ENCODE measurements at regions not wholly inside any gene's neighbourhood (a gene's known extent, or its start where the extent isn't known, plus 50 kb on each side); places are given as distances from the start of the nearest gene placed in this dataset.

DNA sequence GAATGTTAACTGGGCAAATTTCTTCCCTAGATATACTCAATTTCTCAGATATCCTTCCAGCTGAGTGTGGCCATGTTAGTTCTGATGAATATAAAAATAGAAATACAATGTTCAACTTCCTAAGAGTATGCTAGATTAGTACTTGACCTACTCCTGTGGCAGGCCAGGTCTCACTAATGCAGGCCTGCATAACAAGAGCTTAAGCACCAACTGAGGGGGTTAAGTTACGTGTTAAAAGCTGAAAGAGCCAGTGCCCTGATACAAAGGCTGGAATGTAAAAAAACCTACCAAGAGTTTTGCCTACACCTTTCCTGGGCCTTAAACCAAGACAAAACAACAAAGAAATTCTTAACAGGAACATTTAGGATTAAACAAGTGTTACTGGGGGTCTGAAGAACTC is 102.8 kb downstream of the MRPS30 start:
- H3K9me2 ChIP-seq (replicated peaks; ENCODE audit: insufficient read depth), result no peaks in the 10 kb centered on the region
- H3K27ac ChIP-seq, result no peak overlapping the region
- no peaks in the 10 kb centered on the region for H3K27me3 ChIP-seq
- no peak for DNase-seq (ENCODE audit: low spot score)
- H4K20me1 ChIP-seq (ENCODE audit: insufficient read depth, poor library complexity, severe bottlenecking), result no peaks in the 10 kb centered on the region
- no peaks in the 10 kb centered on the region for H3K36me3 ChIP-seq (replicated peaks; ENCODE audit: insufficient read depth, low read depth)
- 61% methylated on average over 1 of the region's 1 CpG for WGBS (ENCODE audit: low lambda C conversion rate, missing lambda C conversion rate)
- no peak overlapping the region for H2AFZ ChIP-seq
- no peaks in the 10 kb centered on the region for H3K4me1 ChIP-seq (ENCODE audit: insufficient read depth)
- H3K79me2 ChIP-seq, result no peaks in the 10 kb centered on the region
- TF ChIP-seq EZH2 (IDR thresholded peaks at IDR 0.05; ENCODE audit: borderline replicate concordance) (no peak), EZH2phosphoT487 (IDR thresholded peaks at IDR 0.05; ENCODE audit: low read depth, severe bottlenecking, unreplicated experiment) (no peak)
- TF ChIP-seq, protein P1, sequence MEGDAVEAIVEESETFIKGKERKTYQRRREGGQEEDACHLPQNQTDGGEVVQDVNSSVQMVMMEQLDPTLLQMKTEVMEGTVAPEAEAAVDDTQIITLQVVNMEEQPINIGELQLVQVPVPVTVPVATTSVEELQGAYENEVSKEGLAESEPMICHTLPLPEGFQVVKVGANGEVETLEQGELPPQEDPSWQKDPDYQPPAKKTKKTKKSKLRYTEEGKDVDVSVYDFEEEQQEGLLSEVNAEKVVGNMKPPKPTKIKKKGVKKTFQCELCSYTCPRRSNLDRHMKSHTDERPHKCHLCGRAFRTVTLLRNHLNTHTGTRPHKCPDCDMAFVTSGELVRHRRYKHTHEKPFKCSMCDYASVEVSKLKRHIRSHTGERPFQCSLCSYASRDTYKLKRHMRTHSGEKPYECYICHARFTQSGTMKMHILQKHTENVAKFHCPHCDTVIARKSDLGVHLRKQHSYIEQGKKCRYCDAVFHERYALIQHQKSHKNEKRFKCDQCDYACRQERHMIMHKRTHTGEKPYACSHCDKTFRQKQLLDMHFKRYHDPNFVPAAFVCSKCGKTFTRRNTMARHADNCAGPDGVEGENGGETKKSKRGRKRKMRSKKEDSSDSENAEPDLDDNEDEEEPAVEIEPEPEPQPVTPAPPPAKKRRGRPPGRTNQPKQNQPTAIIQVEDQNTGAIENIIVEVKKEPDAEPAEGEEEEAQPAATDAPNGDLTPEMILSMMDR (IDR thresholded peaks at IDR 0.05; ENCODE audit: poor library complexity), result no peak
- H3K9me3 ChIP-seq (ENCODE audit: low read depth), result no peaks in the 10 kb centered on the region
- no peak overlapping the region for H3K4me2 ChIP-seq
- no peak overlapping the region for H3K4me3 ChIP-seq

DNA sequence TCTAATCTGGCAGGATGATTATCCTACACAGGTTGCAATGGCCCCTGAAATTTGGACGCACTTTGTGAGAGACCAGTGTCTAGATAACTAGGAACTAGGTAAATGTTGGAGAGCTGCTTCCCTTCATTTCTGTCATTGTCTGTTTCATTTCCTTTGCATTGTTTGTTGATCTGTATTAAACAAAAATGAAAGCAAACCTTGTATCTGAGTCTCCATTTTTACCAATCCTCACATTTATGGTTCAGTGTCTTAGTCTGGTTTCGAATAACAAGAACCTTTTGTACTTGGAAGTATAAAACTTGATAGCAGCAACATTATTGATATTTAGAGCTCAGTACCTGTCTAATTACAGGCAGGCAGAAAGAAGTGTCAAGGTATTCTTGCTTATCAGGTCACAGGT is 105.5 kb downstream of the MRPS30 start:
- no peaks in the 10 kb centered on the region for H3K27me3 ChIP-seq
- H3K9me3 ChIP-seq (ENCODE audit: low read depth), result no peaks in the 10 kb centered on the region
- H2AFZ ChIP-seq, result no peak overlapping the region
- H3K4me3 ChIP-seq, result no peak overlapping the region
- no peaks in the 10 kb centered on the region for H3K36me3 ChIP-seq (replicated peaks; ENCODE audit: insufficient read depth, low read depth)
- no peaks in the 10 kb centered on the region for H3K9me2 ChIP-seq (replicated peaks; ENCODE audit: insufficient read depth)
- no peak for DNase-seq (ENCODE audit: low spot score)
- H3K27ac ChIP-seq, result no peak overlapping the region
- no peaks in the 10 kb centered on the region for H3K4me1 ChIP-seq (ENCODE audit: insufficient read depth)
- no peaks in the 10 kb centered on the region for H3K79me2 ChIP-seq
- no peak overlapping the region for H3K4me2 ChIP-seq
- no peaks in the 10 kb centered on the region for H4K20me1 ChIP-seq (ENCODE audit: insufficient read depth, poor library complexity, severe bottlenecking)
- no peak for TF ChIP-seq EZH2phosphoT487 (IDR thresholded peaks at IDR 0.05; ENCODE audit: low read depth, severe bottlenecking, unreplicated experiment)
- TF ChIP-seq EZH2 (IDR thresholded peaks at IDR 0.05; ENCODE audit: borderline replicate concordance), result no peak
- TF ChIP-seq, protein P1 (IDR thresholded peaks at IDR 0.05; ENCODE audit: poor library complexity), result no peak
- WGBS (ENCODE audit: low lambda C conversion rate, missing lambda C conversion rate), result 89% methylated on average over 2 of the region's 2 CpGs

DNA sequence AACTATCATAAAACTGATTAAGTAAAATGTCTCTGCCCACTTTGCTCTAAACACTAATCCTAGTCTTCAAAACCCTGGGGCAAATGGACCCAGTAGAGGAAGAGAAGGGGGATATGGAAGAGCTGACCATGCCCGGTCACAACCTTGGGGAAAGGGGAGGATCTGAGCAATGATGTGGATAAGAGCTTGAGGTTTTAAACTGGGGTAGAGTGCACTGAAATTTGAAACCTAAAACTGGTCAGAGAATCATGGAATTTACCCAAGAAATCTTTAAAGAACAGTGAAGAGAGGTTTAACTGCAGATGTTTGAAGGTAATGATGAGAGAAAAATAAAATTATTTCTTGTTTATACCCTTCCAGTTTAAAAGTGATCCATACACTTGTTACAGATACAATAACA is 110.8 kb downstream of the MRPS30 start:
- Histone ChIP-seq H3K4me3 (no peak overlapping the region), H3K9me2 (replicated peaks; ENCODE audit: insufficient read depth) (no peaks in the 10 kb centered on the region), H2AFZ (no peak overlapping the region), H3K27me3 (no peaks in the 10 kb centered on the region), H3K4me1 (ENCODE audit: insufficient read depth) (no peaks in the 10 kb centered on the region), H3K27ac (no peak overlapping the region), H4K20me1 (ENCODE audit: insufficient read depth, poor library complexity, severe bottlenecking) (no peaks in the 10 kb centered on the region), H3K4me2 (no peak overlapping the region), H3K36me3 (replicated peaks; ENCODE audit: insufficient read depth, low read depth) (no peaks in the 10 kb centered on the region), H3K79me2 (no peaks in the 10 kb centered on the region), H3K9me3 (ENCODE audit: low read depth) (no peaks in the 10 kb centered on the region)
- no peak for DNase-seq (ENCODE audit: low spot score)
- 71% methylated on average over 1 of the region's 1 CpG for WGBS (ENCODE audit: low lambda C conversion rate, missing lambda C conversion rate)
- TF ChIP-seq, protein P1 (IDR thresholded peaks at IDR 0.05; ENCODE audit: poor library complexity), result no peak
- TF ChIP-seq EZH2 (IDR thresholded peaks at IDR 0.05; ENCODE audit: borderline replicate concordance), result no peak
- no peak for TF ChIP-seq EZH2phosphoT487 (IDR thresholded peaks at IDR 0.05; ENCODE audit: low read depth, severe bottlenecking, unreplicated experiment)
